ENCODE measurements at regions not wholly inside any gene's neighbourhood (a gene's known extent, or its start where the extent isn't known, plus 50 kb on each side); places are given as distances from the start of the nearest gene placed in this dataset.

- Mint-ChIP-seq H3K36me3 (no peaks in the 10 kb centered on the region), H3K27ac (no peak overlapping the region)
Measured at GRCh38 chr13:22198641-22199217, 527.9 kb downstream of the FGF9 start.

GRCh38 chr13:22200440-22200839 is 529.6 kb downstream of the FGF9 start:
- Mint-ChIP-seq H3K4me3 (no peak overlapping the region), H3K36me3 (no peaks in the 10 kb centered on the region), H3K9me3 (no peaks in the 10 kb centered on the region), H3K4me1 (no peaks in the 10 kb centered on the region), H3K27ac (no peak overlapping the region), H3K27me3 (no peaks in the 10 kb centered on the region)

More at GRCh38 chr13:22198641-22199217, 527.9 kb downstream of the FGF9 start:
- Mint-ChIP-seq H3K4me3 (no peak overlapping the region), H3K4me1 (no peaks in the 10 kb centered on the region), H3K27me3 (no peaks in the 10 kb centered on the region), H3K9me3 (no peaks in the 10 kb centered on the region)

- Mint-ChIP-seq H3K4me3 (no peak overlapping the region), H3K4me1 (no peaks in the 10 kb centered on the region), H3K36me3 (no peaks in the 10 kb centered on the region), H3K9me3 (no peaks in the 10 kb centered on the region), H3K27ac (no peak overlapping the region), H3K27me3 (no peaks in the 10 kb centered on the region)
Measured at GRCh38 chr13:22201375-22201925, 530.6 kb downstream of the FGF9 start.

- H3K27me3 Mint-ChIP-seq = no peaks in the 10 kb centered on the region
- H3K27ac Mint-ChIP-seq = no peak overlapping the region
- no peaks in the 10 kb centered on the region for H3K9me3 Mint-ChIP-seq
- peaks cover 22% of the 10 kb centered on the region for H3K4me1 Mint-ChIP-seq
- no peak overlapping the region for H3K4me3 Mint-ChIP-seq
- H3K36me3 Mint-ChIP-seq = no peaks in the 10 kb centered on the region
Measured at GRCh38 chr13:22210134-22210930, 539.5 kb downstream of the FGF9 start.

GRCh38 chr13:22211876-22212275 is 541.0 kb downstream of the FGF9 start:
- Mint-ChIP-seq H3K36me3 (no peaks in the 10 kb centered on the region), H3K9me3 (no peaks in the 10 kb centered on the region), H3K27me3 (no peaks in the 10 kb centered on the region), H3K4me3 (no peak overlapping the region), H3K4me1 (peaks cover 29% of the 10 kb centered on the region), H3K27ac (no peak overlapping the region)

- peaks cover 34% of the 10 kb centered on the region for H3K4me1 Mint-ChIP-seq
Measured at GRCh38 chr13:22212576-22212975, 541.7 kb downstream of the FGF9 start.

GRCh38 chr13:22214184-22214583 is 543.3 kb downstream of the FGF9 start:
- no peak overlapping the region for H3K4me3 Mint-ChIP-seq
- no peak overlapping the region for H3K27ac Mint-ChIP-seq
- no peaks in the 10 kb centered on the region for H3K27me3 Mint-ChIP-seq
- H3K36me3 Mint-ChIP-seq = no peaks in the 10 kb centered on the region
- peaks cover 48% of the 10 kb centered on the region for H3K4me1 Mint-ChIP-seq
- no peaks in the 10 kb centered on the region for H3K9me3 Mint-ChIP-seq

More at GRCh38 chr13:22212576-22212975, 541.7 kb downstream of the FGF9 start:
- Mint-ChIP-seq H3K4me3 (no peak overlapping the region), H3K27ac (no peak overlapping the region), H3K9me3 (no peaks in the 10 kb centered on the region), H3K27me3 (no peaks in the 10 kb centered on the region), H3K36me3 (no peaks in the 10 kb centered on the region)

GRCh38 chr13:22218797-22219196 is 547.9 kb downstream of the FGF9 start:
- Mint-ChIP-seq H3K4me3 (no peak overlapping the region), H3K36me3 (no peaks in the 10 kb centered on the region), H3K27me3 (no peaks in the 10 kb centered on the region), H3K4me1 (peaks cover 36% of the 10 kb centered on the region), H3K27ac (no peak overlapping the region), H3K9me3 (no peaks in the 10 kb centered on the region)

GRCh38 chr13:22219709-22220108 is 548.8 kb downstream of the FGF9 start:
- no peaks in the 10 kb centered on the region for H3K9me3 Mint-ChIP-seq
- H3K27ac Mint-ChIP-seq = no peak overlapping the region
- no peaks in the 10 kb centered on the region for H3K36me3 Mint-ChIP-seq
- H3K27me3 Mint-ChIP-seq = no peaks in the 10 kb centered on the region
- no peak overlapping the region for H3K4me3 Mint-ChIP-seq
- H3K4me1 Mint-ChIP-seq = peaks cover 29% of the 10 kb centered on the region

GRCh38 chr13:22220151-22221135 is 549.6 kb downstream of the FGF9 start:
- Mint-ChIP-seq H3K27me3 (no peaks in the 10 kb centered on the region), H3K9me3 (no peaks in the 10 kb centered on the region), H3K4me1 (peaks cover 29% of the 10 kb centered on the region), H3K27ac (no peak overlapping the region), H3K4me3 (no peak overlapping the region), H3K36me3 (no peaks in the 10 kb centered on the region)

- no peak overlapping the region for H3K4me3 Mint-ChIP-seq
- H3K27me3 Mint-ChIP-seq = no peaks in the 10 kb centered on the region
- H3K27ac Mint-ChIP-seq = no peak overlapping the region
- peaks cover 10% of the 10 kb centered on the region for H3K4me1 Mint-ChIP-seq
- no peaks in the 10 kb centered on the region for H3K9me3 Mint-ChIP-seq
- H3K36me3 Mint-ChIP-seq = no peaks in the 10 kb centered on the region
Measured at GRCh38 chr13:22223411-22223810, 552.5 kb downstream of the FGF9 start.

- H3K9me3 Mint-ChIP-seq = no peaks in the 10 kb centered on the region
- no peaks in the 10 kb centered on the region for H3K27me3 Mint-ChIP-seq
- H3K36me3 Mint-ChIP-seq = no peaks in the 10 kb centered on the region
- H3K4me3 Mint-ChIP-seq = no peak overlapping the region
- no peaks in the 10 kb centered on the region for H3K4me1 Mint-ChIP-seq
- H3K27ac Mint-ChIP-seq = no peak overlapping the region
Measured at GRCh38 chr13:22226086-22226485, 555.2 kb downstream of the FGF9 start.

GRCh38 chr13:22227895-22228294 is 557.0 kb downstream of the FGF9 start:
- Mint-ChIP-seq H3K27ac (no peak overlapping the region), H3K4me3 (no peak overlapping the region), H3K9me3 (no peaks in the 10 kb centered on the region), H3K27me3 (no peaks in the 10 kb centered on the region), H3K36me3 (no peaks in the 10 kb centered on the region), H3K4me1 (no peaks in the 10 kb centered on the region)

- Mint-ChIP-seq H3K4me3 (no peak overlapping the region), H3K9me3 (no peaks in the 10 kb centered on the region), H3K27me3 (no peaks in the 10 kb centered on the region), H3K4me1 (no peaks in the 10 kb centered on the region), H3K27ac (no peak overlapping the region), H3K36me3 (no peaks in the 10 kb centered on the region)
Measured at GRCh38 chr13:22229916-22230315, 559.0 kb downstream of the FGF9 start.

- Mint-ChIP-seq H3K4me1 (peaks cover 7% of the 10 kb centered on the region), H3K27ac (no peak overlapping the region), H3K27me3 (no peaks in the 10 kb centered on the region), H3K36me3 (no peaks in the 10 kb centered on the region), H3K9me3 (no peaks in the 10 kb centered on the region), H3K4me3 (no peak overlapping the region)
Measured at GRCh38 chr13:22232186-22232585, 561.3 kb downstream of the FGF9 start.
